HG02798 (cell line): ENCODE measurements at regions not wholly inside any gene's neighbourhood (a gene's known extent, or its start where the extent isn't known, plus 50 kb on each side); places are given as distances from the start of the nearest gene placed in this dataset.

Experiments
- ATAC-seq: cut with Tn5 transposase; IDR thresholded peaks from one replicate; pipeline ENCODE4 v1.9.1; 2021; ENCODE audit warnings: mild to moderate bottlenecking; ENCODE audit not compliant: unreplicated experiment, poor library complexity

DNA sequence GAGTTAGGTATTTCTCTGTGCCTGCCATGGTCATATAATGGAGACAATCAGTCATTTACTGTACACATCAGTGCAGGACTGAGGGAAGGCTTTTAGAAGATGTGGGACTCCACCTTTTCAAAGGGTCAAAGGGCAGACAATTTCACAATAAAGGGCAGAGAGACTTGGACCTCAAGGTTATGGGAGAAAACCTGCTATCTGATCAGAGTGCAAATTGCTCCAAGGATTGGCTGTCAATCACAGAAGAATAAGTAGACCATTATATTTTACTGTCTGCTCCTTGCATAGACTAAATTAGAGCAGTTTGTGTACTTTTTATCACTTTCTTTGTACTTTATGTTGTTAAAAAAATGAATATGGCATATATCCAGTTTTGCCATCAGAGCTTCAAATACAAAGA lies 314.9 kb upstream of the ATP11B start:
- no peak for ATAC-seq

DNA sequence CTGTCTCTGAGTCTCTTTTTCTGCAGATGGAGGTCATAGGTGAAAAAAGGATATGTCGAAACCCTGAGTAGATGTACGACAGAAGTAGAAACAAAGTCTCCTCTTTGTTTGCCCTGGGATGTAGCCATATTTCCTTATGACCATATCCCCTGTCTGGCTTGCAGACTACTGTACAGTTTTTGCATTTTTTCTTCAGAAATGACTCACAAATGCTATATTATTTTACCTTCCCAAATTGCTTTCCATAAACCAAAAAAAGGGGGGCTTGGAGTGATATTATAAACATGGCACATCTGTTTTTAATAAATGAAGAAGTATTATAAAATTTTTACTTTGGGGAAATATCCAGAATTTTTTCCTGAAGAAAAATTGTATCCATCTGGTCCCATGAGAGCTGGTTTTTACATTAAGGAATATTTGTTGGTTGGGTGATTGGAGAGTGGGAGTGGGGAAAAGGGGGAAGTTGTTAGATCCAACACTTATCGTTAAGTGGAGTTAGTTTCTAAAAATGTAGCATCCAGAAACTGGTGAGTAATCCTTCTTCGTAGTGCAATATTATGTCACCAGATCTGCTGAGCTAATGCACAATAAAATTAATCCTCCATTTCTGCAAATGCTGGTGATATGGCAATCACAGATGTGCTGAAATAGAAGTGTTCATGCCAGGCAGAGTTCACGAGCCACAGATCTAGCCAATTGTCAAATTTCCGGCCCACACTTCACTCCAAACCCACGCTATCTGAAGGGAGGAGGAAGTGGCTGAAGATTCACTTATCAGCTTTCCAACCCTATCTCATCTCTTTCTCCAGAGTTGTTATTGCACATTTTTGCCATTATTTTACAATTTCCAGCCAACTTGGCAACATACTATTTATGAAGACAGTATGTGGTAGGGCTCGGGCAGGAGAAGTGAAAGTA lies 313.6 kb upstream of the ATP11B start:
- ATAC-seq: no peak

DNA sequence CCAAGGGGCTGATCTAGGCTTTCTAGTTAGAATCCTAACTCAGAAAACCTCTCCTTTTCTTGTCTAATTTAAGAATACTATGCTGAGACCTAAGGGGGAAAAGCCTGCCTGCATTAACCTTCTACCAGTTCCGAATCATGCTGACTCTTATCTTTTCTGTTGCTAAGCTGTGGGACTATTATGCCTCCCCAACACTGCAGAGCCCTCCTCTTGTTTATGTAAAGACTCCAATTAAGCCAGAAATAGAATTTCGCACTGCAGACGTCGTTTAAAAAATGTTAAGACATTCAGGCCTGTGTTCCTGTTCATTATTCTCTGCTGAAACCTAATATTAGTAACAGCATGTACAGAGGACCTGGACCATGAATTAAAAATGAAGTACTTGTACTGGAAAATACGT lies 310.6 kb upstream of the ATP11B start:
- no peak for ATAC-seq

DNA sequence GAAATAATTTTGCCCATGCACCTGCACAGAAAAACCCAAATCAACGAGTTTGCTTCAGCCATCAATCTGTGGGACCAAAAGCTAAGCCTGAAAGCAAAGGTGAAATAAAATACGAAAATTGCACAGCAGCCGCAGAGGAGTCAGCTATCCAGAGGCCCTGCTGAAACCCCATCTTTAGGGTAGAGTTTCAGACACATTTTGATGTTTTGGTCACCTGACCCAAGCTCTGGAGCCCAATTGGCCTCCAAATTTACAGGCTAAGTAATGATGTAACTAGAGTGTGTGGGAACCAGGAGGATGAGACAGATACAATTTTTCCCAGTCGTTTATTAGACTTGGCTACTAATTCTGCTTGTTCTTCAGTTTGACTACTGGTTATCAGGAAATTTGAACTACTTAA lies 308.6 kb upstream of the ATP11B start:
- ATAC-seq: no peak

DNA sequence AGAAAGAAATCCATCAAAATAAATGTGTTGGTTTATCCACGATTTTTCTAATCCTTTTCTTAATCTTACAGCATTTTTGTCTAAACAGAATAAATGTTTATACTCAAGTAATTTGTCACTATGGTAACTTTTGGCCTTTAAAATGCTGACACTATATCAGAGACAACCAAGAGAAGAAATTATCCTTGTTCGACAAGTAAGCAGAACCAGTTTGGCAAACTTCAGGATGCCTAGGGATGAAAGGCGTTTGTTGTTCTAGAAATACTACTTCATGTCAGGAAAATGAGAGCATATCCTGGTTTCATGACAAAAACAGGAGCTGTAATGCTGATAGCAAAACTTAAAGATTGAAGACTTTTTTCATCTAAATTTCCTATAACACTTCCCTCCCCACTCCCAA lies 308.0 kb upstream of the ATP11B start:
- ATAC-seq: no peak

DNA sequence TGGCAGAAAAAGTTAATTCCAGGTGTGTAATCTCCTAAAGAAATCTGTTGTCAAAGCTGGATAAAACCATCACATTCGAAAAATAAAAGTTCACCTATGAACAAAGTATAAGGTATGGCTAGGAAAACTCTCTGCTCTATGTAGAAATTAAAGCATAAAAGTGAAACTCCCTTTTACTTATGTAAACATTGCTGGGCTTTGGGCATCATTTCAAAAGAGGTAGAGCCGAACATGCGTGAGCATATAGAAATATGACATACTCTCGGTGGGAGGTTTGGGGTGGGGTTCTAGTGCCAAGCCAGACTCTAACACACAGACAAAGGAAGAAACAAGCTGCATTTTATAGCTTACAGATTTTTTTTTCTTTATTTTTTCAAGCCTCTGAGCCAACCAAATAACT lies 306.8 kb upstream of the ATP11B start:
- ATAC-seq: no peak

DNA sequence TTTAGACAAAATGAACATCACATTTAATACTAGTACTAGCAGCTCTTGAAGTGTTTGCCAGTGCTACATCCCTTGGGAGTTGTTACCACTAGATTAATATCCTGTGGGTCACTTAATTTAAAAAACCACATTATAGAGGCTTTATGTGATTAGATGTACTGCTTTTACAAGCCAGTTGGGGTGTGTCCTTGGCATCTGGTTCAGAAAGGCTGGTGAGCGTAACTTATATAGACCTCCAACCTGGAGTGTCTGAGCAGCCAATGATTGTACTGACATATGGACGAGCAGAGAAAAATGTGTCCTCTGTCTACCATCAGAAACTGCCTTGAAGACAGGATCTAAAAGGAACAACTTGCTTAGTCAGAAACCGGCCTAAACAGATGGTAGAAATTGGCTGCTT lies 306.2 kb upstream of the ATP11B start:
- ATAC-seq: no peak

DNA sequence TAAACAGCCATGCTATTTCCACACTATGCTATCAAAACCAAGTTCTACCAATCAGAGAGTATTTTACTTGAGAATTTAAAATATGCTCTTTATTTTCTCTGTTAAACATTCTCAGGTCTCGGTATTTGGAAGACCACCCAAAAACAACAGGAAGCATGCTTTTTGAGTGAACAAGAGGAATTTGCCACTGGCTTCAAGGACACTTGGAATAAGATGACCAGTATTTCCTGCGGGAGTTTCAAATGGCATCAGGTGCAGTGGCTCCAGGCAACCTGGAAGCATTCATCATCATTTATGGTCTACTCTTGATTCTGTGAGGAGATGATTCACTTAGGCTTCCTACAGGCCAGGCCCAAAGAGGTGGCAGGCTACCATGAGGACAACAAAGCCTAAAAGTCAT lies 305.7 kb upstream of the ATP11B start:
- ATAC-seq: no peak

DNA sequence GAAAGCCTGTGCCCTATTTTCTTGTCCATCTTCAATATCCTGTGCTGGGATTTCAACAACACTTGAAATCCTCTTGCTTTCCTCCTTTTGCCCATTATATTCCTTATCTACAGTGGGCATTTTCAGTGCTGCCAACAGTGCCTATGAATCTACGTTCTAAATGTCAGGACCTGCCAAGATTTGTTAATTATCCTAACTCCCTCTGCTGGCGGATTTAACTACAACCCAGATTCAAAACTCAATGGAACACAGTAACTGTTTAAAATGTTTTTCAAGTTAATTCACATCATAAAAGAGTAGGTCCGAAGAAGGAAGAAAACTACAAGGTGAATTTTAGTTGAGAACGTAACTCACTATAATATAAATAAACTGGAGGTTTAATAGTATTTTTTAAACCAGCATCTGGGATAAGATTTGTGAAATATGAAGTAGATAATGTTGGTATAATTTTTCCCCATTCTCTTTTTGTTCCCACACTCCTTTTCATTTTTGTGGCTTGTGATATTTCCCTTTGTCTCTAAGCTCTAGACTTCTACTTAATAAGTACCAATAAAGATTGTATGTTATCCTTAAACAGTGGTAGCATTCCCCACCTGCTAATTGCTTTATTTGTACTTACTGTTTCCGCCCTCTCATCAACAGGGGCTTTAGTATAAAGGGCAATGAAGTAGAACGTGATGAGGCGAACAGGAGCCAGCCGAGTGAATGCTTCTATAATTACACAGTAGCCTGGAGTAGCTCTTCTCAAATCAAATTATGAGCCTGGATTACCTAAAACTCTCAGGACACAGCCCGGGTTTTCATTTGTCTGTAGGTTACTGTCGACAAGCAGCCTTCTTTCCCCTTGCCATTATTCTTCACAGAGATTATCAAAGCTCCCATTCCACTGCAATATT lies 302.5 kb upstream of the ATP11B start:
- ATAC-seq: no peak

DNA sequence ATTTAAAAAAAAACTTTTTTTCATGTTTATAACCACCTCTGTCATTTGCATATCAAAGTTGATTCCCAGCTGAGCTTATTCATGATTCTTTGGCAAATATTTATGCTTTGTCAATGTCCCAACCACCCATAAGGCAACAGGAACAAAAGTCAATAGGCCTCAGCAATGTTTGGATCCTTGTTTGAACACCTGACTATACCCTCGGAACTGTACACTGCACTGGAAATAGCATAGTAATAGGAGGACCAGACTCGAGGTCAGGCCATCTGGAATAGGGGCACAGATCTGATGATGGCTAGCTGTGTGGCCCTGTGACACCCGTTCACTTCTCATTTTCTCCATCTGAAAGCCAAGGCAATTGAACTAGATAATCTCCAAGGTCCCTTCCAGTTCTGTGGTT lies 301.7 kb upstream of the ATP11B start:
- ATAC-seq: no peak

DNA sequence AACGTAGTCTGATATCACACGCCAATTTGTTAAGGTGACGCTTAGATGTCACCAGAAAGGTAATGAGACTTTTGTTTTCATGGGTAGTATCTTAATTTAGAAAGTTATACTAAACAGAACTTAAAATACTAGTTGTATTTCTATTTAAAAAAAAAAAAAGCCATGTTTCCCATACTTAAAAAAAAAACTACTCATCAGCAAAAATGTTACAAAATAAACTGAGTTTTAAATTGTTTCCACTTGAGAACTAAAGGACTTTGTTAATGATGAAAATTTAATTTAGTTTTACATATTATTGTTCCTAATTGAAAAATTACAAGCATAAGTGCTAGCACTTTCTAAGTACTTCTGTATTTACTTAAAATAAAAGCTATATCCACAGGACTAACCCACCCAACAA lies 300.8 kb upstream of the ATP11B start:
- no peak for ATAC-seq

DNA sequence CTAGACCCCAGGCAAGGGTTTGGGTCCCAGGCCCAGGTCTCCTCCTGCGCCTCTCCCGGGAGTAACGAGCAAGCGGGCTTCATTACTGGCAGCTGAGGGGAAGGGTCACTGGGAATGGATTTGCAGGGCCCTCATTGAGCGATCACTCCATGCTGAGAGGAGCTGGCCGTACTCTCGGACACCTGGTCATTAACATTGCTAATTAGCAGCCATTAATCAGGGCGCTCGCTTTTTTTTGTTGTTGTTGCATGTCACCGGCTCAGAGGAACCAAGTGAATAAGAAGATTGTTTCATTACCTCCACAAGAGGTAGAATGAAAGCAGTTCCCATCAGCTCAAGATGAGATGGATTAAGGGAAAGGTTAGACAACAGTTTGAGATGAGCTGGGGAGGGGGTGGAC lies 293.0 kb upstream of the ATP11B start:
- no peak for ATAC-seq

DNA sequence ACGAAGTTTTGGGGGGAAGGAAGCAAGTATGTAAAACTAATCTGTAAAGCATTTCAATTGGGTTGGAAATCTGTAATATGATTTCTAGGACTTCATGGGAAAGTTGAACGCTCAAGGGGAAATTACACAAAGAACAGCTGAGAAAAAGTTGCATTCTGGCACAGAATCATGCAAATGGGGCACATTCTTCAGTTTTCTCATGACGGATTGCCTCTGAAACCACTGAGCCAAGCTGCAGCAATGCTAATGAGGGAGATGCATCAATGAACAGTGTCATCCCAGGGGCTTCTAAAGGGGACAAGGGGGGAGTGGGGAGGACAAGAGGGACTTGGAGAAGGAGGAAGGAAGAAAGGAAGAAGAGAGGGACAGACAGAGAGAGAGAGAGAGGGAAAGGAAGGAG lies 291.4 kb upstream of the ATP11B start:
- no peak for ATAC-seq

DNA sequence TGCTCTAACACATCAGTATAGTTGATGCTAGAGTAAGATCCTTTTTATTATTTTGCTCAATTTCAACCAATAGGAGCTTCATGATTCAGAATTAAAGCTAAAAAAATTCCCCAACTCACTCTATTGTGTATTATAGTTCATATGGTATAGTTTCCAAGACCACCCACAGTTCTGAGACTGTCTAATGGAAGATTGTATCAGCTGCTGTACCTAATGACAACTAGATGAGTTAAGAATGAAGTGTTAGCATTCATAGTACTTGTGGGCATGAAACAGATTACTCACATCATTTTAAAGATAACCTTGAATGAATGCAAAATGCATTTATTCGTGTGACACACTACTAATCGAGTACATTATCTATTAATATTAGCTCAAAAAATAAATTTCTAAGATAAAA lies 289.9 kb upstream of the ATP11B start:
- no peak for ATAC-seq

DNA sequence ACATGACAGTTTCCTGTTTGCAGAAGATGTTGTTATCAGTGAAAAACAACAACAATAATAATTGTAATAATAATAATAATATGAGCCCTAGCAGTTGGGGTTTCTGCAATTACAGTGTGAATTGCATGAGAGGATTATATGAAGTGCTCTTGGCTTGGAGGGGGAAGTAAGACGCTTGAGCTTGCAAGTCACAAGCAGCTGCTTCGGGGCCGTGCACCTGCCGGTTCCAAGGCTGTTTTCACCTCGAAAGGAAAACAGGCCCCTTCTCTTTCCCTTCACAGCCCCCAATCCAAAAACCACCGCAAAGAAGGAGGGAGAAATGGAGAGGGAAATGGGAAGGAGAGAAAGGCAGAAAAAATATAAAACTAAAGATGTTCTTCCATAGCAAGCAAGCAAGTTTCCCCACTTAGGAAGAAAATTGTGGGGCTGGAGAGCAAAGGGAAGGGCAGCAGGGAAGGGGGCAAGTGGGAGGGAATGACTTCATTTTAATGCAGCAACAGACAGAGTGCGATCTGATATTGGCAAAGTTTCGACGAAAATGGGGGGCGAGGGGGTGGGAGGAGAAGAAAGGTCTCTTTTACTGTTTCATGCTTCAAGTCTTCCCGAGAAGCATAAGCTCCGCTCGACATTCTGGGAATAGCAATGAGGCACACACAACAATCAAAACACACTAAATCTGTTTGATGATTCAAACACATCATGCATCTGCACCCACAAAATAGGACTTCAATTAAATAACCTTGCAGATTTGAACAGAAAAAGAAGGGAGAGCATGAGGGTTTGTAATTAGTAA lies 284.2 kb upstream of the ATP11B start:
- no peak for ATAC-seq

DNA sequence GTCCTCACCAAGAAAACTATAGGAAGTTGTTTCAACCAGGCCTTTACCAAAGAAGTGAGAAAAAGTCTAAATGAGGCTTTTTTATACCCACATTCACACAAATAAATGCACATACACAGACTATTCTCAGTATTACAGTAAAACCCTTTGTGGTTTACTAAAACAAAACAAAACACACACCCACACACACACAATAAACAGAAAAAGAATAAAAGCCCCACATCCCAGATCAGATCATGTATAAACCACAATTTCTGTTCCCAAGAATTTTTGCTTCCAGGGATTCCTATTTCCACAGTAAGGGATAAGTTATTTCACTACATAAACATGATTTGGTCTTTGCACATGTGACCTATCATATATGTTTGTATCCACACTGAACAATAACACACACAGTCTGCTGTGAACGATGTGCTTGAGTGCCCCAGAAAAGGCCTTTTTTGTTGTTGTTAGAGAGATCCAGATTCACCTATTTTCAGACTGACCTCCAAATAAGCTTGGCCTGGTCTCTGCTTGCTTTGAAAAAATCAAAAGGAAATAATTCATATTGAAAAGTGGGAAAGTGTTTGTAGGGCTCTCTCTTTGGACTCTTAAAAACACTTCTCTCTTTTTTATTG lies 283.4 kb upstream of the ATP11B start:
- no peak for ATAC-seq

DNA sequence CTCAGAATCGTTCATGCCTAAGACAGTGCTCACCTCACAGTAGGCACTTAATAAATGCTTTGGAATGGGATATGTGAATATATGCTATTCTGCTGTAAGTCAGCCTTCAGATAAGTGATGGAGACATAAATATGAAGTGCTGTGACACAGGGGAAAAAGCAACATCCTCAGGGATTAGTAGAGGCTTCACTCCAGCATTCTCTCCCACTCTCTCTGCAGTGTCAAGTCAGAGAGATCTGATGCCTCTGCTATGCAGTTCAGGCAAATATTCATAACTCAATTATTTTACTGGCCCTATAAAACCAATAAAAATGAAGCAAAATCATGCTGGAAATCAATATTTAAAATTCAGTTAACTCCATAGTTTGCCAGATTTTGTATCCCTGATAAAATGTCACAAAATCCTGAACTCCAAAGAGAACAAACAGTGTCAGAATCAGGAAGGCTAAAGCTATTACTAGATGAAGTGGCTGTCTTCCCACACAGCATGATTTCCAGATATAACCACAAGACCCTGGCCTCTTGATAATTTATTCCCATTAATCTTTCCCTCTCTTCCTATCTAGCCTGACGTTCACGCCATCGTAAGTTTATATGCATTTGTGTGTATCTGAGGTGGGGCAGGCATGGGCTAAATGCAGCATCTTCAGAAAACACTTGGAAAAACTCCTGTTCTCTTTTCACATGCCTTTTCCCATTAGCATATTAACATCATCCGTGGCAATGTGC lies 278.9 kb upstream of the ATP11B start:
- ATAC-seq: no peak

DNA sequence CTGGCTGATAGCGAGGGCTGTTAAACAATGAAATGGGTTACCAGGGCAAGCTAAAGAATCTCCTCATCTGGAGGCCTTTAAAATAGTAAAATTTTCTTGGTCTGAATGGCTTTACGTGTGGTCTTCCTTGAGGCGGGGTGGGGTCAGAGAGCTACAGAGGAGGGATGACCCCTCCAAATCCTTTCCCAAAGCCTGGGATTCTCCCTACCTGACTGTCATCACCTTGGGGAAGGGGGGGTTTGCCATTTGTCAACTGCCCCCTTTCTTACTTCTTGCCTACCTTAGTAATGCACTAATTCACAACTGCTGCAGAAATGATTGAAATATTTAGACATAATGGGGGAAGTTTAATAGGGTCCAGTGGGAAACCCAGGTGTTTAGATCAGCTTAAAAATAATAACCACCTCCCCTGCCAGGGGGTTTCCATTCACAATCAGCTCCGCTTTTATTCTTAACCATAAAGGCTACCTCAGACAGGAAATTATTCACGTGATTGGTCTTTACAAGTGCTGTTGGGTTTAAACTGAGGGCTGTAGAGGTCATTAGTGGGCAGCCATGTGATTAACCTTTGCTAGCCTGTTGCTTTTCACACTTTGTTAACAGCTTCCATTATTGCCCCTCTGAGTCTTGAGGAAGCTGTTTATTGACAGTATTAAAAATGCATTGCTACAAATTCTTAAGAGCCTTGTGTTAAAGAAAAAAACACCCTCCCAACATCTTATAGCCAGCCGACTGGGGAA lies 276.5 kb upstream of the ATP11B start:
- no peak for ATAC-seq

DNA sequence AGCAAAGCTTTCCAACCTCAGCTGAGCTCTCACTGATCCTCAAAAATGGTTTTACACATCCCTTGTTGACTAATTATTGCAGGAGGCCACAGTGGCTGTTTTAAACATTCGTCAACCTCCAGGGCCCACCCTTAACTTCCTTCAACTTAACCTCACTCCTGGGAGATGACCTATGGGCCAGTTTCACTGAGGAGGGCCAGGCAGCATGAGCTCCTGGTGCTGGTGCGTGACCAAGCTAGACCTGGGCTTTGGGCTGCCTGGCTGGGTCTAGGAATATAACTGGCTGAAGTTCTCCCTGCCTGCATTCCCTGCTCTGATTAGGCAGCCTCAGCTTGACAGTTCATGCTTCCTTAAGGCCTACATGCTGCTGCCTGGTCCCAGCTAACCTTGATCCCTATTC lies 273.7 kb upstream of the ATP11B start:
- ATAC-seq: no peak
